Calu3 (cell line): ENCODE measurements at regions not wholly inside any gene's neighbourhood (a gene's known extent, or its start where the extent isn't known, plus 50 kb on each side); places are given as distances from the start of the nearest gene placed in this dataset.

Experiments
- BruUV-seq: library from RNA; stranded (reverse); fragments of 400-500 nt; replicated peaks from 2 replicates; lab custom pipeline; 2021; lab: Mats Ljungman, UMichigan
- CTCF ChIA-PET: fragments of 300-600 bp; sonication (Branson Sonifier 250); formaldehyde crosslinking; loops from one replicate; lab custom pipeline; 2022; ENCODE audit warnings: antibody characterized with exemption; lab: Charles Lee
- DNase-seq: peaks from one replicate; pipeline ENCODE4 v3.0.0; 2022
- H3K27ac Mint-ChIP-seq: one replicate; pipeline ENCODE4 v1.8.0; 2022; ENCODE audit warnings: mixed read lengths; ENCODE audit not compliant: unreplicated experiment
- H3K27me3 Mint-ChIP-seq: one replicate; pipeline ENCODE4 v1.8.0; 2022; ENCODE audit warnings: mixed read lengths; ENCODE audit not compliant: unreplicated experiment
- H3K36me3 Mint-ChIP-seq: one replicate; pipeline ENCODE4 v1.8.0; 2022; ENCODE audit warnings: mild to moderate bottlenecking, moderate library complexity, mixed read lengths; ENCODE audit not compliant: insufficient read depth, unreplicated experiment
- H3K4me1 Mint-ChIP-seq: one replicate; pipeline ENCODE4 v1.8.0; 2022; ENCODE audit warnings: mild to moderate bottlenecking, low read depth, mixed read lengths; ENCODE audit not compliant: unreplicated experiment
- H3K4me3 Mint-ChIP-seq: one replicate; pipeline ENCODE4 v1.8.0; 2022; ENCODE audit warnings: mild to moderate bottlenecking, low read depth, moderate library complexity, mixed read lengths; ENCODE audit not compliant: unreplicated experiment
- H3K9me3 Mint-ChIP-seq: one replicate; pipeline ENCODE4 v1.8.0; 2022; ENCODE audit warnings: low read depth, mixed read lengths; ENCODE audit not compliant: unreplicated experiment
- intact Hi-C: fragments of 100-400 bp; cut with micrococcal nuclease; formaldehyde crosslinking; loops from one replicate; pipeline ENCODE4 v1.10.0; 2022; ENCODE audit not compliant: unreplicated experiment
- TF ChIP-seq, protein P1 (sequence below): fragments of 200-600 bp; IDR thresholded peaks from one replicate; pipeline ENCODE4 v1.8.0; 2022; ENCODE audit warnings: antibody characterized with exemption; ENCODE audit not compliant: unreplicated experiment

DNA sequence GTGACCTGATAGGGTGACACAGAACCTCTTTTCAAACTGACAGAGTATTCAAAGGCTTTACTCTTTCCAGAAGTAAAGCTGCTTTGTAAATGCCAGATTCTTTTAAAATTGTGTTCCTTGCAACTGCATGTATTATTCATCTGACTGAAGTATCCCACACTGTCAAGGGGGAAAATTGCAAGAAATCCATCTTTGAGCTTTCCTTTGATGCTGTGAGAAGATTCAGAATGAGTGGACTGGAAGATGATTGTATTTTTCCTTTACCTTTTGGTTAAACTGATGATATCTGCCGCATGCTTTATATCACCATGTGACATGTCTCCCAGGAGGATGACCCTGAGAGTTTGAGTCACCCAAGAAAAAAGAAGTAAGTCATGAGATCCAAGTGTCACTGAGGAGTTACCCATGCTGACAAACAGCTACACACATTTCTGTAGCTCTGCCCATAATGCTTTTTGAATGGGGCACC, 250.8 kb upstream of the CBLB start:
- no peak for DNase-seq
- intact Hi-C loops, result no loop called here
- Mint-ChIP-seq H3K36me3 (no peaks in the 10 kb centered on the region), H3K27me3 (no peaks in the 10 kb centered on the region), H3K27ac (no peak overlapping the region), H3K4me3 (no peak overlapping the region), H3K9me3 (no peaks in the 10 kb centered on the region), H3K4me1 (peaks cover 19% of the 10 kb centered on the region)
- BruUV-seq, result no TSS peak
- CTCF ChIA-PET, result no interaction called here
- TF ChIP-seq, protein P1, sequence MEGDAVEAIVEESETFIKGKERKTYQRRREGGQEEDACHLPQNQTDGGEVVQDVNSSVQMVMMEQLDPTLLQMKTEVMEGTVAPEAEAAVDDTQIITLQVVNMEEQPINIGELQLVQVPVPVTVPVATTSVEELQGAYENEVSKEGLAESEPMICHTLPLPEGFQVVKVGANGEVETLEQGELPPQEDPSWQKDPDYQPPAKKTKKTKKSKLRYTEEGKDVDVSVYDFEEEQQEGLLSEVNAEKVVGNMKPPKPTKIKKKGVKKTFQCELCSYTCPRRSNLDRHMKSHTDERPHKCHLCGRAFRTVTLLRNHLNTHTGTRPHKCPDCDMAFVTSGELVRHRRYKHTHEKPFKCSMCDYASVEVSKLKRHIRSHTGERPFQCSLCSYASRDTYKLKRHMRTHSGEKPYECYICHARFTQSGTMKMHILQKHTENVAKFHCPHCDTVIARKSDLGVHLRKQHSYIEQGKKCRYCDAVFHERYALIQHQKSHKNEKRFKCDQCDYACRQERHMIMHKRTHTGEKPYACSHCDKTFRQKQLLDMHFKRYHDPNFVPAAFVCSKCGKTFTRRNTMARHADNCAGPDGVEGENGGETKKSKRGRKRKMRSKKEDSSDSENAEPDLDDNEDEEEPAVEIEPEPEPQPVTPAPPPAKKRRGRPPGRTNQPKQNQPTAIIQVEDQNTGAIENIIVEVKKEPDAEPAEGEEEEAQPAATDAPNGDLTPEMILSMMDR, result no peak

DNA sequence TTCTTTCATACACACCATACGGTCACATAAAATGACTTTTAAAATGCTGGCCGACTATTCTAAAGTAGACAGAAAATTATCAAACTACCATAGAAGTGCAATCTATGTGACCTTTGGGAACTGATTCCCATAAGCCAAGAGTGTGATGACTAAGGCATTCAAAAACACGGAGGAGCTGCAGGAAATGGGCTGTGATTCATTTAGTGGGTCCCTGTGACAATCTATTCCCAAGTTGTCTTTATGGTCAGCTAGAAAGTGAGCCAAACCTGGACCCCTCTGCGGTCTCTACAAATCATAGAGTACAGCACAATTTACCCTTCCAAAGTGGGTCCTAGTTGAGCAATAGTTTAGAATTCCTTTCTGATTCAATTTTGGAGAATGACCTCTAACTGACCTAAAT, 251.5 kb upstream of the CBLB start:
- DNase-seq, result no peak
- H3K4me3 Mint-ChIP-seq, result no peak overlapping the region

DNA sequence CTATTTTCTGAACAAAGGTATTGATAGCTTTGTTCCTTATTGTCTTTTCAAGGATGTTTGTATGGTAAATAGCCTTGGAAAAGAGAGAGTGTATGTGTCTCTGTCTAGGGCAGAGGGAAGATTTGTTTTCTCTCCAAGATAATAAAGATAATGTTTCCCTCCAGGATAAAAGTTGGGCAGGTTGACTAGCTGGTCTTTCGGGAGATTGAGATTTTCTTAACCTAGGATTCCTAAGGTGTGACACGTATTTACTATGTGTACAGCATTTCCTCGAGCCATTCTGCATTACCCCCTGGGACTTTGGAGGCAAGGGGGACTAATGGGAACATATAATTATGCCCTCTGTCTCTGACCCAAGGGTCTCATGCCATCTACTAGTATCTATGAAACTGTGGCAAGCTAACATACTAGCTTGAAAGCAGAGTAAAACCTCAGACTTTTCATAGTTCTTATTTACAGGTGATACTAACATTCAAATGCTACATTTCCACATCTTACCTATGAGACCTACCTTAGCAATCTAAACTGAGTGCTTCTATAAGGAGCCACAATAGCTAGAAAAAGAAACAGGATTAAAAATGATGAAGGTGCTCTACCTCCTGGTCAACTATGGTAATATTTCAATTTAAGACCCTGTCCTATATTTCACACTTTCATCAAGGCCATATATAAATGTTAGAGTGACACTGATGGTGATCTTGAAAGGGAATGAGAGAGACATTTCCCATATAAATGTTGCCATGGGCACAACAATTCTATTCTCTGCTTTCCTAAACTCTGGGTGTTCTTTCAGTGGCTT, 252.9 kb upstream of the CBLB start:
- Mint-ChIP-seq H3K27ac (no peak overlapping the region), H3K4me3 (no peak overlapping the region), H3K4me1 (peaks cover 11% of the 10 kb centered on the region), H3K9me3 (no peaks in the 10 kb centered on the region), H3K27me3 (no peaks in the 10 kb centered on the region), H3K36me3 (no peaks in the 10 kb centered on the region)
- intact Hi-C loops, result loop anchor here (2.0 kb wide), 1 partner anchor 435 kb away; no protein-coding TSS in a partner anchor
- TF ChIP-seq, protein P1, result no peak
- BruUV-seq, result no TSS peak
- DNase-seq, result no peak
- CTCF ChIA-PET, result interaction anchor here (0.6 kb wide), 1 partner anchor 666 kb away, joined by 3 read pairs; no protein-coding TSS in a partner anchor

More for the DNA sequence above, 251.5 kb upstream of the CBLB start:
- H3K27me3 Mint-ChIP-seq, result no peaks in the 10 kb centered on the region
- no peak overlapping the region for H3K27ac Mint-ChIP-seq
- intact Hi-C loops, result no loop called here
- CTCF ChIA-PET, result no interaction called here
- H3K4me1 Mint-ChIP-seq, result peaks cover 16% of the 10 kb centered on the region
- no peaks in the 10 kb centered on the region for H3K9me3 Mint-ChIP-seq
- no peaks in the 10 kb centered on the region for H3K36me3 Mint-ChIP-seq
- BruUV-seq, result no TSS peak
- TF ChIP-seq, protein P1, result no peak

DNA sequence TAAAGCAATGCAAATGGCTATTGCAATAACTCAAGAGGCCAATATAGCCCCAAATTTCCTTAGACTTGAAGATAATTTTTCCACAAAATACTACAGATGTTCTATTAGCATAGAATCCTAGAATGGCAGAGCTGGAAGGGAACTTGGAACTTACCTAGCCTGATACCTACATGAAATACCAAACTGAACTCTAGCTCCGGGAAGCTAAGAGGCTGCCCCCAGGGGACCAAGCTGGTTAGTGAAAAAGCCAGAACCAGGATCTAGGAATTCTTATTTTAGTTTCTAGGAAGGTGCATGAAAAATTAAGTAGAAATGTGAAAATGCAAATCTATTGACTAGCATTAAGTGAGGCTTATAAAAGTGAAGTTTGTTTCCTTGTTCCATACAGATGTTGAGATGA, 256.0 kb upstream of the CBLB start:
- CTCF ChIA-PET, result no interaction called here
- no TSS peak for BruUV-seq

More for the DNA sequence above, 256.0 kb upstream of the CBLB start:
- Mint-ChIP-seq H3K36me3 (no peaks in the 10 kb centered on the region), H3K27ac (no peak overlapping the region), H3K9me3 (no peaks in the 10 kb centered on the region), H3K27me3 (no peaks in the 10 kb centered on the region), H3K4me1 (no peaks in the 10 kb centered on the region), H3K4me3 (no peak overlapping the region)
- TF ChIP-seq, protein P1, result no peak
- intact Hi-C loops, result no loop called here
- no peak for DNase-seq
